Muscle layer of colon (tissue), 2 donors: ENCODE measurements at regions not wholly inside any gene's neighbourhood (a gene's known extent, or its start where the extent isn't known, plus 50 kb on each side); places are given as distances from the start of the nearest gene placed in this dataset.

ENCODE experiments used
- H3K27ac ChIP-seq: one replicate; pipeline ENCODE4 v1.7.0; 2013; ENCODE audit warnings: low read depth, mild to moderate bottlenecking, low read length, moderate library complexity
- H3K27me3 ChIP-seq, 2 donors: one replicate each; pipeline ENCODE4 v1.7.0; 2013; ENCODE audit warnings: low read length in 2 of 2, mild to moderate bottlenecking in 2 of 2; ENCODE audit not compliant: insufficient read depth in 2 of 2, control insufficient read depth in 1 of 2
- H3K36me3 ChIP-seq: one replicate; pipeline ENCODE4 v1.7.0; 2013; ENCODE audit warnings: mild to moderate bottlenecking, low read length; ENCODE audit not compliant: insufficient read depth
- H3K4me1 ChIP-seq: one replicate; pipeline ENCODE4 v1.7.0; 2013; ENCODE audit warnings: mild to moderate bottlenecking, low read length; ENCODE audit not compliant: insufficient read depth
- H3K4me3 ChIP-seq, 2 donors: one replicate each; pipeline ENCODE4 v1.7.0; 2013; ENCODE audit warnings: low read length in 2 of 2, low read depth in 1 of 2, mild to moderate bottlenecking in 1 of 2, moderate library complexity in 1 of 2
- H3K9ac ChIP-seq: one replicate; pipeline ENCODE4 v1.7.0; 2013; ENCODE audit warnings: low read length
- H3K9me3 ChIP-seq: one replicate; pipeline ENCODE4 v1.7.0; 2013; ENCODE audit warnings: mild to moderate bottlenecking, low read length
- donor health status: abdominal sarcoma.
- donor health status: Adenocarcinoma of cecum.

GRCh38 chr2:18439716-18440115, 120.7 kb downstream of the RDH14 start:
- no peak overlapping the region for H3K27ac ChIP-seq
- no peaks in the 10 kb centered on the region for H3K27me3 ChIP-seq
- no peak overlapping the region for H3K9ac ChIP-seq
- no peaks in the 10 kb centered on the region for H3K9me3 ChIP-seq
- no peak overlapping the region for H3K4me3 ChIP-seq
- peaks cover 15% of the 10 kb centered on the region for H3K4me1 ChIP-seq
- H3K36me3 ChIP-seq, result no peaks in the 10 kb centered on the region

GRCh38 chr2:18437909-18438308, 122.5 kb downstream of the RDH14 start:
- H3K4me1 ChIP-seq, result peaks cover 23% of the 10 kb centered on the region
- no peak overlapping the region for H3K27ac ChIP-seq

GRCh38 chr2:18436503-18437005, 123.9 kb downstream of the RDH14 start:
- Histone ChIP-seq H3K27me3 (no peaks in the 10 kb centered on the region), H3K9me3 (no peaks in the 10 kb centered on the region), H3K36me3 (no peaks in the 10 kb centered on the region), H3K9ac (no peak overlapping the region), H3K4me1 (peaks cover 30% of the 10 kb centered on the region), H3K4me3 (no peak overlapping the region), H3K27ac (no peak overlapping the region)

More at GRCh38 chr2:18437909-18438308, 122.5 kb downstream of the RDH14 start:
- Histone ChIP-seq H3K9ac (no peak overlapping the region), H3K36me3 (no peaks in the 10 kb centered on the region), H3K9me3 (no peaks in the 10 kb centered on the region), H3K4me3 (no peak overlapping the region), H3K27me3 (no peaks in the 10 kb centered on the region)

GRCh38 chr2:18435426-18436037, 124.9 kb downstream of the RDH14 start:
- Histone ChIP-seq H3K27ac (no peak overlapping the region), H3K9me3 (no peaks in the 10 kb centered on the region), H3K4me1 (peaks cover 23% of the 10 kb centered on the region), H3K36me3 (no peaks in the 10 kb centered on the region), H3K27me3 (no peaks in the 10 kb centered on the region), H3K9ac (no peak overlapping the region), H3K4me3 (no peak overlapping the region)

- peaks cover 20% of the 10 kb centered on the region for H3K4me1 ChIP-seq
- H3K9ac ChIP-seq, result no peak overlapping the region
- no peaks in the 10 kb centered on the region for H3K36me3 ChIP-seq
These were observed 126.6 kb downstream of the RDH14 start for GRCh38 chr2:18433872-18434271.

GRCh38 chr2:18432999-18433398, 127.5 kb downstream of the RDH14 start:
- no peak overlapping the region for H3K9ac ChIP-seq
- H3K4me3 ChIP-seq, result no peak overlapping the region
- H3K36me3 ChIP-seq, result no peaks in the 10 kb centered on the region
- H3K4me1 ChIP-seq, result peaks cover 20% of the 10 kb centered on the region
- H3K27ac ChIP-seq, result peak overlapping the region; percentile 47
- no peaks in the 10 kb centered on the region for H3K9me3 ChIP-seq
- H3K27me3 ChIP-seq, result no peaks in the 10 kb centered on the region

More at GRCh38 chr2:18433872-18434271, 126.6 kb downstream of the RDH14 start:
- no peaks in the 10 kb centered on the region for H3K27me3 ChIP-seq
- H3K9me3 ChIP-seq, result no peaks in the 10 kb centered on the region
- H3K27ac ChIP-seq, result no peak overlapping the region
- no peak overlapping the region for H3K4me3 ChIP-seq

GRCh38 chr2:18430996-18431748, 129.3 kb downstream of the RDH14 start:
- H3K9me3 ChIP-seq, result no peaks in the 10 kb centered on the region
- no peaks in the 10 kb centered on the region for H3K36me3 ChIP-seq
- H3K27me3 ChIP-seq, result no peaks in the 10 kb centered on the region
- H3K9ac ChIP-seq, result no peak overlapping the region
- H3K4me1 ChIP-seq, result peaks cover 20% of the 10 kb centered on the region
- H3K27ac ChIP-seq, result no peak overlapping the region
- no peak overlapping the region for H3K4me3 ChIP-seq

GRCh38 chr2:18428516-18428915, 131.9 kb downstream of the RDH14 start:
- peaks cover 13% of the 10 kb centered on the region for H3K4me1 ChIP-seq
- H3K9ac ChIP-seq, result no peak overlapping the region
- no peak overlapping the region for H3K27ac ChIP-seq
- H3K4me3 ChIP-seq, result no peak overlapping the region
- H3K27me3 ChIP-seq, result no peaks in the 10 kb centered on the region
- no peaks in the 10 kb centered on the region for H3K9me3 ChIP-seq
- H3K36me3 ChIP-seq, result no peaks in the 10 kb centered on the region

GRCh38 chr2:18427762-18428161, 132.7 kb downstream of the RDH14 start:
- Histone ChIP-seq H3K27me3 (no peaks in the 10 kb centered on the region), H3K4me1 (peaks cover 6% of the 10 kb centered on the region), H3K9me3 (no peaks in the 10 kb centered on the region), H3K9ac (no peak overlapping the region), H3K4me3 (no peak overlapping the region), H3K36me3 (no peaks in the 10 kb centered on the region), H3K27ac (no peak overlapping the region)

GRCh38 chr2:18426174-18426573, 134.3 kb downstream of the RDH14 start:
- no peaks in the 10 kb centered on the region for H3K27me3 ChIP-seq
- H3K9ac ChIP-seq, result no peak overlapping the region
- no peaks in the 10 kb centered on the region for H3K36me3 ChIP-seq
- no peak overlapping the region for H3K4me3 ChIP-seq
- H3K27ac ChIP-seq, result no peak overlapping the region
- no peaks in the 10 kb centered on the region for H3K9me3 ChIP-seq
- no peaks in the 10 kb centered on the region for H3K4me1 ChIP-seq

GRCh38 chr2:18425210-18425703, 135.2 kb downstream of the RDH14 start:
- H3K27ac ChIP-seq, result no peak overlapping the region
- H3K4me1 ChIP-seq, result no peaks in the 10 kb centered on the region
- no peaks in the 10 kb centered on the region for H3K27me3 ChIP-seq

More at GRCh38 chr2:18425210-18425703, 135.2 kb downstream of the RDH14 start:
- Histone ChIP-seq H3K9ac (no peak overlapping the region), H3K36me3 (no peaks in the 10 kb centered on the region), H3K9me3 (no peaks in the 10 kb centered on the region), H3K4me3 (no peak overlapping the region)
